GM21737 (cell line): ENCODE measurements at regions not wholly inside any gene's neighbourhood (a gene's known extent, or its start where the extent isn't known, plus 50 kb on each side); places are given as distances from the start of the nearest gene placed in this dataset.
"Not testable (repeated sequence)": the region's sequence is repeated elsewhere in the genome, so short reads cannot be mapped to it uniquely, and the experiment has no call there.

Source experiments
- ATAC-seq: cut with Tn5 transposase; IDR thresholded peaks from one replicate; pipeline ENCODE4 v1.9.1; 2021; ENCODE audit warnings: mild to moderate bottlenecking, moderate library complexity; ENCODE audit not compliant: unreplicated experiment

GRCh38 chr10:33913194-33913593 is 578.7 kb upstream of the NRP1 start:
- no peak for ATAC-seq

- ATAC-seq, result not testable (repeated sequence)
Measured at GRCh38 chr10:33909476-33909875, 575.0 kb upstream of the NRP1 start.

- no peak for ATAC-seq
Measured at GRCh38 chr10:33901166-33901565, 566.7 kb upstream of the NRP1 start.

GRCh38 chr10:33900596-33900995 is 566.1 kb upstream of the NRP1 start:
- no peak for ATAC-seq

GRCh38 chr10:33899578-33900531 is 565.4 kb upstream of the NRP1 start:
- ATAC-seq, result no peak

GRCh38 chr10:33897291-33897752 is 562.9 kb upstream of the NRP1 start:
- no peak for ATAC-seq

GRCh38 chr10:33893506-33893905 is 559.0 kb upstream of the NRP1 start:
- ATAC-seq, result no peak

- no peak for ATAC-seq
Measured at GRCh38 chr10:33889371-33889770, 554.9 kb upstream of the NRP1 start.

GRCh38 chr10:33887188-33887587 is 552.7 kb upstream of the NRP1 start:
- ATAC-seq, result no peak

- ATAC-seq, result no peak
Measured at GRCh38 chr10:33886299-33886698, 551.8 kb upstream of the NRP1 start.

GRCh38 chr10:33884604-33885003 is 550.1 kb upstream of the NRP1 start:
- ATAC-seq, result no peak

- no peak for ATAC-seq
Measured at GRCh38 chr10:33883881-33884280, 549.4 kb upstream of the NRP1 start.

GRCh38 chr10:33882996-33883395 is 548.5 kb upstream of the NRP1 start:
- ATAC-seq, result no peak

GRCh38 chr10:33880291-33880690 is 545.8 kb upstream of the NRP1 start:
- ATAC-seq, result no peak

GRCh38 chr10:33878238-33878786 is 543.8 kb upstream of the NRP1 start:
- ATAC-seq, result no peak

- ATAC-seq, result no peak
Measured at GRCh38 chr10:33876584-33877400, 542.3 kb upstream of the NRP1 start.

GRCh38 chr10:33875924-33876583 is 541.6 kb upstream of the NRP1 start:
- ATAC-seq, result no peak

- no peak for ATAC-seq
Measured at GRCh38 chr10:33871061-33871956, 536.8 kb upstream of the NRP1 start.

- no peak for ATAC-seq
Measured at GRCh38 chr10:33869481-33869880, 535.0 kb upstream of the NRP1 start.

GRCh38 chr10:33869028-33869427 is 534.6 kb upstream of the NRP1 start:
- no peak for ATAC-seq
